GM12873 (cell line): ENCODE measurements at regions not wholly inside any gene's neighbourhood (a gene's known extent, or its start where the extent isn't known, plus 50 kb on each side); places are given as distances from the start of the nearest gene placed in this dataset.

ENCODE experiments used
- TF ChIP-seq, protein P1 (sequence below): IDR thresholded peaks from 2 replicates; pipeline ENCODE4 v1.5.1; 2012; ENCODE audit warnings: low read depth, mild to moderate bottlenecking, moderate library complexity, low read length, control low read depth; ENCODE audit not compliant: insufficient read depth; ENCODE audit errors: missing control alignments

DNA sequence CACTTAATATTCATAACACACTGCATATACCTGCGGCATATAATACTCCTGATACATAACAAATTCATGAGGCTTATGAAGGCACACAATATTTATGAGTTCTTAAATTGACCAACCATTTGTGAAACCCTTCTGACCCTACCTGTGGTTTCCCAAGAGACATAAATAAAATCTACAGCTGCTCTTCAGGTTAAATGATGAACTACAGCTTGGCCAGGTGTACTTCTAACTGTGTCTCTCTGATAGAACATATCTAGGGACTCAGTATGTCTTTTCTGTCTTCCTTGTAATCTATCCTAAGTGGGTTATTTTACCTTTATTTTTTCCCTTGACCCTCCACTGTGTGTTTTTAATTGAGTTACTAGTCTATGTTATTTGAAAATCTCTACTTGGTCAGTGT is 189.9 kb upstream of the UFM1 start:
- TF ChIP-seq, protein P1, sequence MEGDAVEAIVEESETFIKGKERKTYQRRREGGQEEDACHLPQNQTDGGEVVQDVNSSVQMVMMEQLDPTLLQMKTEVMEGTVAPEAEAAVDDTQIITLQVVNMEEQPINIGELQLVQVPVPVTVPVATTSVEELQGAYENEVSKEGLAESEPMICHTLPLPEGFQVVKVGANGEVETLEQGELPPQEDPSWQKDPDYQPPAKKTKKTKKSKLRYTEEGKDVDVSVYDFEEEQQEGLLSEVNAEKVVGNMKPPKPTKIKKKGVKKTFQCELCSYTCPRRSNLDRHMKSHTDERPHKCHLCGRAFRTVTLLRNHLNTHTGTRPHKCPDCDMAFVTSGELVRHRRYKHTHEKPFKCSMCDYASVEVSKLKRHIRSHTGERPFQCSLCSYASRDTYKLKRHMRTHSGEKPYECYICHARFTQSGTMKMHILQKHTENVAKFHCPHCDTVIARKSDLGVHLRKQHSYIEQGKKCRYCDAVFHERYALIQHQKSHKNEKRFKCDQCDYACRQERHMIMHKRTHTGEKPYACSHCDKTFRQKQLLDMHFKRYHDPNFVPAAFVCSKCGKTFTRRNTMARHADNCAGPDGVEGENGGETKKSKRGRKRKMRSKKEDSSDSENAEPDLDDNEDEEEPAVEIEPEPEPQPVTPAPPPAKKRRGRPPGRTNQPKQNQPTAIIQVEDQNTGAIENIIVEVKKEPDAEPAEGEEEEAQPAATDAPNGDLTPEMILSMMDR = no peak

DNA sequence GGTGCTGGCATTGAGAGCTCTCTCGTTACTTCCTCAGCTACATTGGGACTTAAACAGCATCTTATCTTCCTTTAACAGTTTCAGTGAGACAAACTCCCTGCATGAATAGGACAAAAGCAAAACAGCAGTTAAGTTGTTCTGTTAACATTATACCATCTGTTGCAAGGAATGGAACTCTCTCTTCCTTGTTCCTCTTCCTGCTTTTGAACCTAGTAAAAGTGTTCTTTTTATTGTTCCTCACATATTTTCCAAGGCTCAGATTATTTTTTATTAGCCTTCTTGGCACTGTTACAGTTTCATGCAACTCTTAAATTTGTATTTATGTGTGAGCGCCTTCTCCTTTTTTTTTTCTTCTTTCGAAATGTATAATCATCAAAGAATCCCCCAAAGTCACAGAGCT is 202.6 kb upstream of the UFM1 start:
- TF ChIP-seq, protein P1 = no peak

- TF ChIP-seq, protein P1 = no peak
Observed at GRCh38 chr13:38141792-38142191, 207.9 kb upstream of the UFM1 start.

- TF ChIP-seq, protein P1 = no peak
Observed at GRCh38 chr13:38135592-38135991, 214.1 kb upstream of the UFM1 start.

GRCh38 chr13:38121267-38121666 is 228.4 kb upstream of the UFM1 start:
- TF ChIP-seq, protein P1 = no peak

DNA sequence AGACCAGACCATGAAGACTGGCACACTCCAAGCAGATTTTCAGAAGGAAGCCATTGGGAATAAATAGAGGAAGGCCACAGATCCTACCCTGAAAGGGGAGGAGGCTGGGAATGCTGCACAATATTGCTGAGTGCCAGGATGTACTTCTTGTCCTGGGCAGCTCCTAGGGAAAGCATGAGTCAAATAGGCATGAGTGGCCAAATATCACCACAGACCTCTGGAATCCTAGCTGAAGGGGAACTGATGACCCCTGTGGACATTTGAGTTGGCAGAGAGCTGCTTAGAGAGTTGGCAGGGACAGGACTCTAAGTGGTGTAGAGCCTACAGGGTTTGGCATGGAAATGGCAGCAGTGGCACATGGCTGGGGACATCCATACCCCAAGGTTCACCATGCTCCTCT is 234.3 kb upstream of the TRPC4 start:
- TF ChIP-seq, protein P1 = no peak

- TF ChIP-seq, protein P1 = no peak
Observed at GRCh38 chr13:38099751-38100150, 230.2 kb upstream of the TRPC4 start.

GRCh38 chr13:38093425-38093824 is 223.9 kb upstream of the TRPC4 start:
- TF ChIP-seq, protein P1 = no peak
